GM21447 (cell line): ENCODE measurements at regions not wholly inside any gene's neighbourhood (a gene's known extent, or its start where the extent isn't known, plus 50 kb on each side); places are given as distances from the start of the nearest gene placed in this dataset.
A peak's percentile ranks its signal among the peaks of the same experiment; 100 is the strongest.
"Not testable (repeated sequence)": the region's sequence is repeated elsewhere in the genome, so short reads cannot be mapped to it uniquely, and the experiment has no call there.

Source experiments
- ATAC-seq: cut with Tn5 transposase; IDR thresholded peaks from one replicate; pipeline ENCODE4 v1.9.1; 2021; ENCODE audit not compliant: unreplicated experiment

DNA sequence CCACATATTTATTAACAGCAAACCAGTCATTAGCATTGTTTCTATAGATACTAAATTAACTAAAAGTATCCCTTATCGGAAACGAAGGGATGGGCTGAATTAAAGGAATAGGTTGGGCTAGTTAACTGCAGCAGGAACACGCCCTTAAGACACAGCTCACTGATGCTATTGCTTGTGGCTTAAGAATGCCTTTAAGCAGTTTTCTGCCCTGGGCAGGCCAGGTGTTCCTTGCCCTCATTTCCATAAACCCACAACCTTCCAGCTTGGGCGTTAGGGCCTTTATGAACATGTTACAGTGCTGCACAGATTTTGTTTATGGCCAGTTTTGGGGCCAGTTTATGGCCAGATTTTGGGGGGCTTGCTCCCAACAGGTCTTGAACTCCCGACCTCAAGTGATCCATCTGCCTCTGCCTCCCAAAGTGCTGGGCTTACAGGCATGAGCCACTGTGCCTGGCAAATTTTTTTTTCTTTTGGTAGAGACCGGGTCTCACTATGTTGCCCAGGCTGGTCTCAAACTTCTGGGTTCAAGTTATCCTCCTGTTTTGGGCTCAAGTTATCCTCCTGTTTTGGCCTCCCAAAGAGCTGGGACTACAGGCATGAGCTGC, 90.1 kb upstream of the GRIN2A start:
- ATAC-seq = not testable (repeated sequence)

DNA sequence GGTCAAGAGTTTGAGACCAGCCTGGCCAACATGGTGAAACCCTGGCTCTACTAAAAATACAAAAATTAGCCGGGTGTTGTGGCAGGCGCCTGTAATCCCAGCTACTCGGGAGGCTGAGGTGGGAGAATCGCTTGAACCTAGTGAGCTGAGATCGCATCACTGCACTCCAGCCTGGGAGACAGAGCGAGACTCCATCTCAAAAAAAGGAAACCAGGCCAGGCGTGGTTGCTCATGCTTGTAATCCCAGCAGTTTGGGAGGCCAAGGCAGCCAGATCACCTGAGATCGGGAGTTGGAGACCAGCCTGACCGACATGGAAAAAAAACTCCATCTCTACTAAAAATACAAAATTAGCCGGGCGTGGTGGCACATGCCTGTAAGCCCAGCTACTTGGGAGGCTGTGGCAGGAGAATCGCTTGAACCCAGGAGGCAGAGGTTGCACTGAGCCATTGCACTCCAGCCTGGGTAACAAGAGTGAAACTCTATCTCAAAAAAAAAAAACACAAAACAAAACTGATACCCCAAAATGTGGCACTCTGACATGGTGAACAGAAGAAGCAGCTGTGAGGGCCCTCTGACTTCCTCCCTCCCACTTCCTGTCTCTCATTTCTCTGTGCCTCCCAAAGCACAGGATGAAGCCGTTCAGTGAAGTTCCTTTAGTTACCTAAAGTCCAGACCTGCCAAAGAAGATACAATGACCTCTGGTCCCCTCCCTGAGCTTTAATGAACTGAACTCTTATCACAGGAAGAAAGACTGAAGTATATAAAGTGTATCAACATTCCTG, 93.2 kb upstream of the GRIN2A start:
- peak; percentile 90 for ATAC-seq

DNA sequence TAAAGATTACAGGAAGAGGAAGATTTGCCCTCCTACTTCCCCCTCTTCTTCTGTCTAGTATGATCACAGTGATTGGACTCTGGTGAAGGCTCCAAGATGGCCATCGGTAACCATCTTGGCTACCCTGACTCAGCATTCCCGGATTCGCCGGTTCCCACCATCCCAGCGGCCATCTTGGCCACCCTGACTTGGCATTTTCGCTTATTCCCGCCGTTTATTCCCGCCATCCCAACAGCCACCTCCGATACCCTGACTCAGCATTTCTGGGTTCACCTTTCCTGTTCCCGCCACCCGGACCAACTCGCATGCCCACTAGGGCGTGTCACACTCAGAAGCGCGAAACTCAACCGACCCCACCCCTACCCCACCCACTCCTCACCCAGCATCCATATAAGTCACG, 95.4 kb upstream of the GRIN2A start:
- no peak for ATAC-seq

- no peak for ATAC-seq
Observed at GRCh38 chr16:10280262-10281170, 98.3 kb upstream of the GRIN2A start.

DNA sequence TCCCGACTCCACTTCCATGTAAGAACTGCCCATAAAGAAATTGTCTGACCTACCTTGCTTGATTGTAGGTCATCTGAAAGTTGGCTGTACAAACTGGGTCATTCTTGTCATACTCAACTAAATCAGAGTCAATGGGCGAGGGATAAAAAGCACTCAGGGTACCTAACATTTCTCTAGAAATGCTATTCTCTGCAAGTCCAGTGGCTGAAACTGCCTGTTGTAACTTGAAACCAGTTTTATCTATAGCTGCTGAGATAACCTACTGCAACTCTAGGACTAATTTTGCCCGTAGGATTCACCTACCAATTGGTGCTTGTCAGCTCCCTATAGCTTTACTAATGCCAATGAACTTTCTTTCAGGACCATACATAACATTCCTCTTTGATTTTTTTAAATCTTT, 100.1 kb upstream of the GRIN2A start:
- no peak for ATAC-seq

DNA sequence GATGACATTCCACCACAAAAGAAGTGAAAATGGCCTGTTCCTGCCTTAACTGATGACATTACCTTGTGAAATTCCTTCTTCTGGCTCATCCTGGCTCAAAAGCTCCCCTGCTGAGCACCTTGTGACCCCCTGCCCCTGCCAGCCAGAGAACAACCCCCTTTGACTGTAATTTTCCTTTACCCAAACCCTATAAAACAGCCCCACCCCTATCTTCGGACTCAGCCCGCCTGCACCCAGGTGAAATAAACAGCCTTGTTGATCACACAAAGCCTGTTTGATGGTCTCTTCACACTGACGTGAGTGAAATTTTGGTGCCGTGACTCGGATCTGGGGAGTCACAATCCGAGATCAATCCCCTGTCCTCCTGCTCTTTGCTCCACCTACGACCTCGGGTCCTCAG, 101.0 kb upstream of the GRIN2A start:
- ATAC-seq = not testable (repeated sequence)

GRCh38 chr16:10290467-10291105, 95.3 kb upstream of the ATF7IP2 start:
- ATAC-seq = not testable (repeated sequence)

GRCh38 chr16:10292197-10292596, 93.7 kb upstream of the ATF7IP2 start:
- ATAC-seq = not testable (repeated sequence)

- ATAC-seq = not testable (repeated sequence)
Observed at GRCh38 chr16:10292976-10293375, 92.9 kb upstream of the ATF7IP2 start.

DNA sequence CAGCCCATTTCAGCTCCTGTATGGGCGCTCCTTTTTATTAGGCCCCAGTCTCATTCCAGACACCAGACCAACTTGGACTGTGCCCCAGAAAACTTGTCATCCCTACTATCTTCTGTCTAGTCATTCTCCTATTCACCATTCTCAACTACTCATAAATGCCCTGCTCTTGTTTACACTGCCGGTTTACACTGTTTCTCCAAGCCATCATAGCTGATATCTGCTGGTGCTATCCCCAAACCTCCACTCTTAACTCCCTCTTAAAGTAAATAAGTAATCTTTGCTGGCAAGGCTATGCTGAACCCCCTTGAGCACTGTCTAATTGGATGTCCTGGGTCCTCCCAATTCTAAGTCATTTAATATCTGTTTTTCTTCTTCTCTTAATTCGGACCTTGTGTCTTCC, 91.7 kb upstream of the ATF7IP2 start:
- ATAC-seq = not testable (repeated sequence)

- peak; percentile 16 for ATAC-seq
Observed at GRCh38 chr16:10296956-10297340, 88.9 kb upstream of the ATF7IP2 start.

GRCh38 chr16:10297341-10298006, 88.4 kb upstream of the ATF7IP2 start:
- ATAC-seq = peak; percentile 98

GRCh38 chr16:10300905-10301304, 85.0 kb upstream of the ATF7IP2 start:
- no peak for ATAC-seq

DNA sequence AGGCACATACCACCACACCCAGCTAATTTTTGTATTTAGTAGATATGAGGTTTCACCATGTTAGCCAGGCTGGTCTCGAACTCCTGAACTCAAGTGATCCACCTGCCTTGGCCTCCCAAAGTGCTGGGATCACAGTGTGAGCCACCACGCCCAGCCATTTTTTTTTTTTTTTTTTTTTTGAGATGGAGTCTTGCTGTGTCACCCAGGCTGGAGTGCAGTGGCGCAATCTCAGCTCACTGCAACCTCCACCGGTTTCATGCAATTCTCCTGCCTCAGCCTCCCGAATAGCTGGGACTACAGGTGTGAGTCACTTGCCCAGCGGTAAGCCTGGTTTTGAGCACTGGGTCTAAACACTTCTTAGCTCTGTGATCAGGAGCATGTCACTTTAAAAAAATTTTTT, 84.3 kb upstream of the ATF7IP2 start:
- ATAC-seq = not testable (repeated sequence)

- ATAC-seq = no peak
Observed at GRCh38 chr16:10305912-10306311, 79.9 kb upstream of the ATF7IP2 start.

GRCh38 chr16:10308305-10309193, 77.3 kb upstream of the ATF7IP2 start:
- ATAC-seq = no peak

DNA sequence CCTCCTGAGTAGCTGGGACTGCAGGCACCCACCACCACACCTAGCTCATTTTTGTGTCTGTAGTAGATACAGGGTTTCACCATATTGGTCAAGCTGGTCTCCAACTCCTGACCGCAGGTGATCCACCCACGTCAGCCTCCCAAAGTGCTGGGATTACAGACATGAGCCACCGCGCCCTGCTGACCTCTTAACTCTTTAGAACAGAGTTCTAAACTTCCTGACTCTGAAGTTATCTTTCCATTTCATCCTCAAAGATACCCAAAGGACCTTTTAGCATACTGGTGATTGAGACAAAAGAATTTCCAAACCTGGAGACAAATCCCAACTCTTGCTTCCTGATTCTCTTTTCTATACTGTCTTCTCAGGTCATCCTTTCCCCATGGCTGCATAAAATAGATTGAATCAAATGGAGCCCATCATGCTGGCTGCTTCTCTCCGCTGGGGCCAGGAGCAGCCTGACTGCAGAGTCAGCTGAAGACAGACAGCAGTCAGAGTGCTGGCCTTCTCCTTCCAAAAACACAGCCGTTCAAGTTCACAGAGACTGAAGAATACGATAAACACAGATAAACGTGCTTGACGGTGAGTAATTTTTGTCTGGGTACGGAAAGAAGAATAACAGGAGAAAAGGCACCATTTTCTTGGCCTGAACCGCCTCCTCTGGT, 76.5 kb upstream of the ATF7IP2 start:
- no peak for ATAC-seq

DNA sequence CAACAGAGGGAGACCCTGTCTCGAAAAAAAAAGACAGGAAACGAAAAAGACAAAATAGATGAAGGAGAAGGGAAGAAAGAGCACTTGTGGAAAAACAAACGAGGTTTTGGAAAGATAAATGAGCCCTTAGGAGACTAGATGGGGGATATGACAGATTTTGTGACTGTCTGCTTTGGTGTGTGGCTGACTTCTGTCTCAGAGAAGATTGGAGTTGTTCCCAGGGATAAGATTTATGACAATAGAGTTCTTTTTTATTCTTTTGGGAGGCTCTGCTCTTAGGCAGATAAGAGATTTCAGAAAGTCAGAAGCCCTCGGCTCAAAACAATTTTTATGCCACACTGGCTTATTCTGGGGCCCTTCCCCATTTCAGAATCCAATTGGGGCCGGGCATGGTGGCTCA, 73.9 kb upstream of the ATF7IP2 start:
- no peak for ATAC-seq
